Stimulated activated naive B cell treated with anti-CD40 and anti-IgM and Interleukin-4, amounts not matched to agents 10 μg/mL and 1 μg/mL and 100 μg/mL, for 72 hours (primary cell): ENCODE measurements at regions not wholly inside any gene's neighbourhood (a gene's known extent, or its start where the extent isn't known, plus 50 kb on each side); places are given as distances from the start of the nearest gene placed in this dataset.

Source experiments
- ATAC-seq, 2 donors: fragments of 150-1000 bp; cut with Tn5 transposase; replicated peaks; 2 replicates each; pipeline ENCODE4 v1.10.0; 2021; ENCODE audit warnings: moderate library complexity in 1 of 2
- DNase-seq: peaks from one replicate; pipeline ENCODE4 v3.0.0; 2021
- H3K27ac Mint-ChIP-seq: one replicate; pipeline ENCODE4 v1.8.0; 2022; ENCODE audit warnings: mild to moderate bottlenecking, mixed read lengths
- H3K27me3 Mint-ChIP-seq, 2 donors: one replicate each; pipeline ENCODE4 v1.8.0; 2022; ENCODE audit warnings: mixed read lengths in 2 of 2
- H3K36me3 Mint-ChIP-seq, 2 donors: one replicate each; pipeline ENCODE4 v1.8.0; 2022; ENCODE audit warnings: mixed read lengths in 2 of 2, mild to moderate bottlenecking in 1 of 2
- H3K4me1 Mint-ChIP-seq, 2 donors: one replicate each; pipeline ENCODE4 v1.8.0; 2022; ENCODE audit warnings: mixed read lengths in 2 of 2, mild to moderate bottlenecking in 1 of 2
- H3K4me3 Mint-ChIP-seq, 2 donors: one replicate each; pipeline ENCODE4 v1.8.0; 2022; ENCODE audit warnings: mild to moderate bottlenecking in 2 of 2, mixed read lengths in 2 of 2, moderate library complexity in 1 of 2
- H3K9me3 Mint-ChIP-seq, 2 donors: one replicate each; pipeline ENCODE4 v1.8.0; 2022; ENCODE audit warnings: mixed read lengths in 2 of 2, mild to moderate bottlenecking in 1 of 2

DNA sequence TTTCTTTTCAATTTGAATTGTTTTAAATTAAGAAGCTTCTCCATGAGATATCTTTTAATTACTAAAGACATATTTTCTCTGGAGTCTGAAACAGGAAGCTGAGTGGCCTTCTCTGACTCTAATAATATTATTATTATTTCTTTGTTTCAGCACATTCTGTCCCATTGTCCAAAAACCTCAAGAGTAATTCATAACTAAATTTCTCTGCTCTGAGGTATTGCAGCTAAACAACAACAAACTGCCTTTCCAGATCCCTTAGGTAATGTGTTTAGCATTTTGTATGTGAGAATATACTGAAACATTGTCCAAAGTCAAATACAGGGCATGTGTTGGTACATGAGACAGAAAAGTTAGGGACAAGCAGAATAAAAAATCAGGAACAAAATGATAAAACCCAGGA is 199.0 kb upstream of the FAR2 start:
- no peaks in the 10 kb centered on the region for H3K36me3 Mint-ChIP-seq
- DNase-seq (no peak), ATAC-seq (no peak)
- H3K27me3 Mint-ChIP-seq: no peaks in the 10 kb centered on the region
- H3K9me3 Mint-ChIP-seq: peaks cover 0 to 1% of the 10 kb centered on the region in 2 donors
- no peak overlapping the region for H3K4me3 Mint-ChIP-seq
- H3K4me1 Mint-ChIP-seq: no peaks in the 10 kb centered on the region
- no peak overlapping the region for H3K27ac Mint-ChIP-seq

DNA sequence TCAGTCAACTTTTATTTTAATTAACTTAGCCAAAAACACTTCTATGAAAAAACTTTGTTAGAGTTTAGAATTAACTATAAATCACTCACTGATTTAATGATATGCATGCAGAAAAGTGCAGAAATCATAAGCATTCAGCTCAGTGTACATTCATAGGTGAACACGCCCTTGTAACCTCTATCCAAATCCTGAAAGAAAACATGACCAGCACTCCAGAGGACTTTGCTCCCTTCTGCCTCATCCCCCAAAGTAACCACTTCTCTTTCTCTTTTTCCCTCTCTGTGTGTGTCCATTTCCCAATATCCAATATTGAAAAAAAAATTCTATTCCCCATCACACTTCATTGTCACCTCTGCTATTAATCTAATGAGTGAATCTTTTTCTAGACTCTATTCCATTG is 197.1 kb upstream of the FAR2 start:
- H3K4me1 Mint-ChIP-seq: no peaks in the 10 kb centered on the region
- no peak for DNase-seq
- ATAC-seq: no peak
- peaks cover 0 to 1% of the 10 kb centered on the region in 2 donors for H3K9me3 Mint-ChIP-seq
- no peaks in the 10 kb centered on the region for H3K36me3 Mint-ChIP-seq
- no peaks in the 10 kb centered on the region for H3K27me3 Mint-ChIP-seq
- no peak overlapping the region for H3K27ac Mint-ChIP-seq
- H3K4me3 Mint-ChIP-seq: no peak overlapping the region

DNA sequence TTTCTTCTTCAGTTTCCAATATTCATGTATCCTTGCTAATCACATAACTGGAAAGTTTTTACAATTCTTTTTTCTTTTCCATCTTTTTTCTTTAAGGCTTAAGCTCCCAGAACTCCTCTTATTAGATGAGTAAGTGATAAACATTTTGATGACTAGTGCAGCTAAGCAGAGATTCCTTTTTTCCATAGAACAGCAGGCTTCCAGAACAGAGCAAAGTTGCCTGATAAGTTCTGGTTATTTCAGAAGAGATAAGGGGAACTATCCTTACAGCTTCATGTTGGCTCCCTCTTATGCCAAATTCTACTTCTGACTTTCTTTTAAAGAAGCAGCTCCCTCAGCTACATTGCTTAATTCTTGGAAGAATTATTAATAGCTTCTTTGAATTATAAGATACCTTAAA is 194.7 kb upstream of the FAR2 start:
- H3K9me3 Mint-ChIP-seq: peaks cover 0 to 3% of the 10 kb centered on the region in 2 donors
- H3K27ac Mint-ChIP-seq: no peak overlapping the region
- no peaks in the 10 kb centered on the region for H3K36me3 Mint-ChIP-seq
- no peaks in the 10 kb centered on the region for H3K4me1 Mint-ChIP-seq
- no peak for DNase-seq
- ATAC-seq: no peak
- H3K27me3 Mint-ChIP-seq: no peaks in the 10 kb centered on the region
- H3K4me3 Mint-ChIP-seq: no peak overlapping the region

DNA sequence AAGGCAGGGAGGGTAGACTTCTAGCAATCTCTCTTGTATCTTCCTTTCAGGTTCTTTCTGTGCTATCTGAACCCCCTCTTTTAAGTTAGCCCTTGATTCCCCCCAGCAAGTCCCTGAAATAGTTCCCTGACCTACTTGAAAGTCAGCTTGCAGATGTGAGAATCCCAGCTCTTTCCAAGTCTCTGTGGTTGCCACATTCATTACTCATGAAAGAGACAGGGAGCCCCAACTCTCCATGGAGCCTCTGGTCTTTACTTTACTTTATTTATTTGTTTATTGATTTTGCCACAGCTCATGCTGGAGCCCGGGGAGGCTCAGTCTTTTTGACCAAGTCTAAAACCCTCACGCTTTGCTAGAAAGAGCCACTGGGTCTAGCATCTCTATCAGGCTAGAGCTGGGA is 193.6 kb upstream of the FAR2 start:
- Mint-ChIP-seq H3K4me3 (no peak overlapping the region), H3K9me3 (peaks cover 0 to 3% of the 10 kb centered on the region in 2 donors), H3K4me1 (no peaks in the 10 kb centered on the region), H3K36me3 (no peaks in the 10 kb centered on the region), H3K27me3 (no peaks in the 10 kb centered on the region), H3K27ac (no peak overlapping the region)
- ATAC-seq (no peak), DNase-seq (no peak)

DNA sequence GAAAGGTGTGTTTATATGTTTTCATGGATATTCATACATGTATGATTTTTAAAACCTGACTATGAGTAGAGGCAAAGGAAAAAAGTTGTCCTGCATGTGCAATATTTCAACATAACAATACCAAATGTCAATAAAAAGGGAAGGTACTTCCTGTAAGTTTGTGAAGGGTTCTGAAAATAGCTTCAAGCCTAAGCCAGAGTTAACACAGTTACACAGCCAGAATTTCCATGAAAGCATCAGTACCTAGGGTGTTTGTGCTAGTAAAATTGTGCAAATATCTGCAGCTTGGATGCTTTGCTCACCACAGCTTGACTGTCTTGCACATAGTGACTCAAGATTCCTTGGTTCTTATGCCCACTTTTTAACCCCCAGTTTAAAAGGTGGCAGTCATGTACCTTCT is 193.1 kb upstream of the FAR2 start:
- no peak overlapping the region for H3K4me3 Mint-ChIP-seq
- DNase-seq: no peak
- H3K36me3 Mint-ChIP-seq: no peaks in the 10 kb centered on the region
- H3K4me1 Mint-ChIP-seq: no peaks in the 10 kb centered on the region
- no peaks in the 10 kb centered on the region for H3K27me3 Mint-ChIP-seq
- no peak overlapping the region for H3K27ac Mint-ChIP-seq
- H3K9me3 Mint-ChIP-seq: peaks cover 0 to 2% of the 10 kb centered on the region in 2 donors
- no peak for ATAC-seq

DNA sequence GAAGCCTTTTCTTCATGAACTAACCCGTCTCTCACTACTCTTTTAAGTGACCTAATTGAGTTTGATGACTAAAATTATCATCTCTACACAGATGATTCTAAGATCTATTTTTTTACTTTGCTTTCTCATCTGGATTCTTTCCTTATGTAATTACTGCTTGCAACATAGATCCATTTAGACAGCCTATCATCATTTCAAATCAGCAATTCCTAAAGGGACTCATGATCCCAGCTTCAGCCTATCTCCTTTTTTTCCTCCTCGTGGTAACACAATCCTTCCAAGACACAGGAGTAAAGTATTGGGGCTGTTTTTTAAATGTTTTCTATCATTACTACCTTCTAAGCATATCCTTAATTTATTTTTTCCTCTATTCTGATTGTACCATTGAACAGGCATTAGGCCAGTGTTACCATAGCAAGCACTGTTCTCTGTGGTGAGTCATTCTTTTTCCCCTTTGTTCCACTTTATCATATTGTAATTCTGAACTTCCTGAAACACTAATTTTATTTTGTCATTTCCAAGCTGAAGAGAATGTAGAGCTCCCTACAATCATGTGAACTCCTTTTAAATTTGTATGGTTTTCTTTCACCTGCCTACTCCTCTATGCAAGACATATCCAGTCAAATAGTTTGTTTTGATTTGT is 190.4 kb upstream of the FAR2 start:
- H3K4me1 Mint-ChIP-seq: no peaks in the 10 kb centered on the region
- H3K27me3 Mint-ChIP-seq: peaks cover 0 to 3% of the 10 kb centered on the region in 2 donors
- no peak for ATAC-seq
- H3K36me3 Mint-ChIP-seq: no peaks in the 10 kb centered on the region
- peaks cover 0 to 2% of the 10 kb centered on the region in 2 donors for H3K9me3 Mint-ChIP-seq
- no peak overlapping the region for H3K27ac Mint-ChIP-seq
- H3K4me3 Mint-ChIP-seq: no peak overlapping the region
- no peak for DNase-seq

DNA sequence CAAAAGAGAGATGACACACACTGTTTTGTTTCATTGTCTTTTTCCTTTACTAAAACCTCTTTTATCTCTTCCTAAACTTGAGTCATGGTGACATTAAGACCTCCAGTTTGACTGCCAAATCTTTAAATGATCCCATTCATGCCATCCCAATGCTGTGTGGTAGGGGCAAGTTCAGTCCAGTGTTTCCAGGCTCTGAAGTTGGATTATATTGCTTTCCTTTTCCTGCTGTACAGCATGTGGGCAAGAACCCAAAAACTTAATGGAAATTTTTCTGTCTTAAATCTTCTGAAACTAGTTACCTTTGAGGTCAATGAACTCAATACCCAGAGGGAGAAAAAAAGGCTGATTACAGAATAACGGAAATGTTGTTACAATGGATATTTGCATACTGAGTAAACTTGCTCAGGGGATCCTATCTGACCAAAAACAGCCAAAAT is 187.1 kb upstream of the FAR2 start:
- no peak overlapping the region for H3K4me3 Mint-ChIP-seq
- DNase-seq (no peak), ATAC-seq (no peak)
- H3K27me3 Mint-ChIP-seq: peaks cover 3 to 6% of the 10 kb centered on the region in 2 donors
- H3K27ac Mint-ChIP-seq: no peak overlapping the region
- no peaks in the 10 kb centered on the region for H3K4me1 Mint-ChIP-seq
- H3K9me3 Mint-ChIP-seq: peaks cover 0 to 2% of the 10 kb centered on the region in 2 donors
- H3K36me3 Mint-ChIP-seq: no peaks in the 10 kb centered on the region

DNA sequence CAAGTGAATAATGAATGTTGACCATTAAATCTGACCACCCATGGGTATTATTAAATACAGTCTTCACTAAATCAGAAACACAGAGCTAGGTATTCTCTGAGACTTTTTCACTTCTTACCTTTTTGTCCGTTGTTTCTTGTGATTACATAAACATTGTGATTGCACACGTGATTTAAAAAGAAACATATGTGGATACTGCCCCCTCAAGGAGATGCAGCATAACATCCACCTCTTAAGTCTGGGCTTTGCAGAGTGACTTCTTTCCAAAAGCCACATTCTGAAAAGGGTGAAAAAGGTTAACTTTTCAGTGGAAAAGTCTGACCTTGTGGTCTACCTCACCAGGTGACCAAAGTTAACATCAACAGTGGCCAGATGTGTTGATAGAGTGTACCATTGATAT is 185.5 kb upstream of the FAR2 start:
- DNase-seq (no peak), ATAC-seq (no peak)
- H3K4me1 Mint-ChIP-seq: no peaks in the 10 kb centered on the region
- no peaks in the 10 kb centered on the region for H3K36me3 Mint-ChIP-seq
- no peak overlapping the region for H3K27ac Mint-ChIP-seq
- H3K4me3 Mint-ChIP-seq: no peak overlapping the region
- H3K27me3 Mint-ChIP-seq: peaks cover 3 to 6% of the 10 kb centered on the region in 2 donors
- H3K9me3 Mint-ChIP-seq: peaks cover 0 to 2% of the 10 kb centered on the region in 2 donors

DNA sequence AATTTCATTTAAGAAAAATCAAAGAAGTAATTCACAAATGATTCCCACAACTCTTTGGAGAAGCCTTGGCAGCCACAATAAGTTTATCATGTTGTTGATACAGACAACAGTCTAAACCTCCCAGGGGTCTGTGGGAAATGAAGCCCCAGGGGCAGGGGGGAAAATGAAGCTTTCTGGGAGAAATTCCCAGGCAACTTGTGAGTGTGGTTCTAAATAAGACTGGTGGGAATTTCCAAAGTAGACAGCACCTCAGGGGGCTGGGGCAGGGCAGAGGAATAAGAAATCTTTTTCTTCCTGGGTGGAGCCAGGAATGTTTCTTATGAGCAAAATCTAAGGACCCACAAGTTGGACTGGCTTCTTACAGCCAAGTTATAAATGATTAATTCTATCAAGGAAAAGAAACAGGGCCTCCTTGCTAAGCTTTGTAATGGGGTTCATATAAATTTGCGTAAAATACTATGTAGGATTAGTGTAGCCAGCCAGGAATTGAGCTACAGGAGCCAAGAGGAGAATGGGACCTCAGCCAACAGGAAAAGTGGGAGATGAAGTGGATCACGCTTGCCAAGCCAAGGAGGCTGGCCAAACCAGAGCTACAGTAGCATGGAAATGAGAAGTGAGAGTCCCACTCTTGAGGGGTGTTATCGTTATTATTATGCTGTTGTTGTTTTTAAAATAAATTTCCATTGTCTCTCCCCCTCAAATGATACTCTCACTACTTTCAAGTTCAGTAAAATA is 182.9 kb upstream of the FAR2 start:
- DNase-seq: no peak
- Mint-ChIP-seq H3K4me3 (no peak overlapping the region), H3K27me3 (peaks cover 6% of the 10 kb centered on the region in 2 donors), H3K27ac (no peak overlapping the region), H3K36me3 (no peaks in the 10 kb centered on the region), H3K4me1 (no peaks in the 10 kb centered on the region), H3K9me3 (peaks cover 0 to 4% of the 10 kb centered on the region in 2 donors)
- no peak for ATAC-seq

DNA sequence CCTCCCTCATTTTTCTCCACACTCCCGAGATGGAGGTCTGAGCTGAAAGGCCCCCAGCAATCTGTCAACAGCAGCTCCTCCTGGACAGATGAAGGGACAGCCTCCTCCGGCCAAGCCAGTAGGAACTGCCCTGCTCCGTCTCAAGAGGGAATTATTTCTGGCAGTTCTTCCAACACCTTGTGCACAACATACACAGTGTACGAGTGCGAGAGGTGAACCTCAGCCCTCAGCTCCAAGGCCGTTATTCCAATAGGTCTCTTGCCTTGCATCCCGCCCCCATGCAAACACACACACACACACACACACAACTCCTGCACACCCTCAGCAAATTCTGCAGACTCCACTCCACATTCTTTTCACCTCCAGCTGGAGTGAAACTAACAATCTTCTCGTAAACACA is 181.7 kb upstream of the FAR2 start:
- no peak for DNase-seq
- Mint-ChIP-seq H3K9me3 (peaks cover 0 to 4% of the 10 kb centered on the region in 2 donors), H3K4me1 (no peaks in the 10 kb centered on the region), H3K27ac (no peak overlapping the region), H3K36me3 (no peaks in the 10 kb centered on the region), H3K27me3 (peaks cover 6% of the 10 kb centered on the region in 2 donors), H3K4me3 (no peak overlapping the region)
- no peak for ATAC-seq

DNA sequence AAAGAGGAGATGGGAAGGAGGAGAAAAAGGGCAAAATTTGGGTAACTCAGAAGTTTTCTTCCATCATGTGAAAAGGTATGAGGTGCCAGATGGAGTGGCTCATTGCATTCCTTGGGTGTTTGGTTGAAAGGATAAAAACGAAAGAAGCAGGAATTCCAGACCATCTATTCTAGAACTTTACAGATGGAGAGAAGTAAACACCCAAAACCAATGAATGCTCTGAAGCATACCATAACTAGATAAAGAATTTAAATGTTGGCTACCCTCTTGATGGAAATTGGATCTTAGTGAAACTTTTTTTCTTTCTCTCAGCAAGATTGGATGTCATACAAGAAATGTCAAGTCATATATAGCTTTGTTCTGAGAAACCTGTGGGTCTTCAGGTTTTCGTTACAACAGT is 175.6 kb upstream of the FAR2 start:
- H3K9me3 Mint-ChIP-seq: peaks cover under 1 to 4% of the 10 kb centered on the region in 2 donors
- H3K36me3 Mint-ChIP-seq: no peaks in the 10 kb centered on the region
- ATAC-seq (no peak), DNase-seq (no peak)
- no peak overlapping the region for H3K4me3 Mint-ChIP-seq
- peaks cover 0 to 3% of the 10 kb centered on the region in 2 donors for H3K27me3 Mint-ChIP-seq
- H3K27ac Mint-ChIP-seq: no peak overlapping the region
- no peaks in the 10 kb centered on the region for H3K4me1 Mint-ChIP-seq

DNA sequence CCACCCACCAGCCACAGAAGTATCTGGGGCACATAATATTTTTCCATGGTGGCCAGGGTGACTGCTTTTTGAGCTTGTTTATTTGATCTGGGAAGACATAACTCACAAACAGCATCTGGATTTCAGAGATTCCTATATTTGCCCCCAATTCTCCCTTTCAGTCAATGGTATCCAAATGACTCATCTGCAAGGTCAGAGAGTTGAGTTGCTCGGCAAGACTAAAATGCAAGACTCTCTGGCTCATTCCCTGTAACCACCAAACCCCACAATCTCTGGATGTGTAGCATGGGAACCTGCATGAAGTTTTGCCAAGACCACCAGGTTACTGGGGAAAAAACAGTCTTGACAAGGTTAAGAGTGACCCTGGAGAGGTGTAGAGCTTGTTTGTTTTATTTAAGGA is 174.9 kb upstream of the FAR2 start:
- Mint-ChIP-seq H3K4me1 (no peaks in the 10 kb centered on the region), H3K27ac (no peak overlapping the region), H3K4me3 (no peak overlapping the region), H3K9me3 (peaks cover 4 to 5% of the 10 kb centered on the region in 2 donors), H3K36me3 (no peaks in the 10 kb centered on the region), H3K27me3 (peaks cover 0 to 3% of the 10 kb centered on the region in 2 donors)
- ATAC-seq (no peak), DNase-seq (no peak)

DNA sequence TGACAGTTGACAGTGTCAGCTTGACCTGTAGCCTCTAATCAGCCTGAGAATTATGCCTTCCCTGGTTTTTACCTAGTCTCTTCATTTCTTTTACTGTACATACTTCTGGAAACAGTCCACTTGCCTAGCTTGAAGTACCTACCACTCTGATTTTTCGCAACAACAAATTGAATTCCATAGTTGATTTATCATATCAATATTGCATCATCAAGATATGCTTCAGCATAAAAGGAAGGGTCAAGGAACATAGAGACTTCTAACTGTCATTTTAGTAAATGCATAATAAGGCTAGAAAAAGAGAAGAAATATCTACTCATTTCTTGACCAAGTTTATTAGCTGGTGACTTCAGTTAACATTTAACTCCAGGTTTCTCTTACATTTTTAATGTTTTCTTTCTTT is 174.2 kb upstream of the FAR2 start:
- Mint-ChIP-seq H3K27me3 (peaks cover 0 to 3% of the 10 kb centered on the region in 2 donors), H3K4me3 (no peak overlapping the region), H3K4me1 (no peaks in the 10 kb centered on the region), H3K9me3 (peaks cover 4 to 5% of the 10 kb centered on the region in 2 donors), H3K27ac (no peak overlapping the region), H3K36me3 (no peaks in the 10 kb centered on the region)
- no peak for DNase-seq
- no peak for ATAC-seq

DNA sequence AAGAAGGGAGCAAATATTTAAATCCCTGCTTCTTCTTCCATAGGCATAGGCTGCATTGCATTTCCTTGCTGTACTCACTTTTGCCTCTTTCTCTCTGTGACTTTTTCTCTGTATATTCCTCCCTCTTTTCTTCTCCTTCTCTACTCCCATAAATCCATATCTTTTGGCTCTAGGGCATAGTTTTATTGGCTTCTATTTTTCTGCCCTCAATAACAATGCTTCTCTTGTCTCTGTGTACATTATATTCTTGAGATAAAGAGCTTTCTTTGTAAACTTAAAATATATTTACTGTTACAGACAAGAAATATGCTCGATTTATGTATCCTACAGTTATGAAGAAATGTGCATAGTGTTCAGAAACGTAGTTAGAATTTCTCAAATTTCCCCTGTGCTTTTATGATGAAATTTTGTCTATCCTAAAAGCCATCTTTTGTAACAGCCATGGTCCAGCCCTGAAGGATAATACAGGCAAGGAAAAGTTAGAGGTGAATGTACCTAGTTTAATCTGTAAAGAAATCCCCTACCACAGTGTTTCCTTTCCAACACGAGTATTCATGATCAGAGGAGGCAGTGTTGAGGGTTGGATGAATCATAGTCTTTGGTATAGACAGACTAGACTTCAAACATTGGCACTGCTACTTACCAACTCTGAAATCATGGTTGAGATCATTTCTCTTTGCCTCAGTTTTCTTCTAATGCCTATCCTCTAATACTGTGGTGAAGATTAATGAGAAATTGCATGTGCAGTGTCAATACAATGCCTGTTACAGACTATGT is 173.3 kb upstream of the FAR2 start:
- no peak overlapping the region for H3K27ac Mint-ChIP-seq
- no peaks in the 10 kb centered on the region for H3K4me1 Mint-ChIP-seq
- ATAC-seq (no peak), DNase-seq (no peak)
- no peak overlapping the region for H3K4me3 Mint-ChIP-seq
- H3K9me3 Mint-ChIP-seq: peaks cover 0 to 5% of the 10 kb centered on the region in 2 donors
- H3K27me3 Mint-ChIP-seq: peaks cover 0 to 6% of the 10 kb centered on the region in 2 donors
- no peaks in the 10 kb centered on the region for H3K36me3 Mint-ChIP-seq

DNA sequence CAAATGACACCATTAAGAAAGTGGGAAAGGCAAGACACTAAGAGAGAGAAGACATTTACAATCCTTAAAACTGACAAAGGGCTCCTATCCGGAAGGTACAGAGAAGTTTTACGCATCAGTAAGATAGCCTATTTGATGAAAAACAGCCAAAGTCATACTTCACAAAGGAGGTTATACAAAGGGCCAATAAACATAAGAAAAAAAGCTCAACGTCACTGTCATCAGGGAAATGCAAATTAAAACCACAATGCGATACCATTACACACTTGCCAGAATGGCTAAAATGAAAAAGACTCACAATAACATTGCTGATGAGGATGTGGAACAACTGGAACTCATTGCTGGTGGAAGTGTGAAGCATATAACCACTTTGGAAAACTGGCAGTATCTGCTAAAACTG is 168.6 kb upstream of the FAR2 start:
- Mint-ChIP-seq H3K27ac (no peak overlapping the region), H3K4me1 (no peaks in the 10 kb centered on the region), H3K27me3 (peaks cover 3 to 11% of the 10 kb centered on the region in 2 donors), H3K4me3 (no peak overlapping the region), H3K9me3 (peaks cover 0 to 5% of the 10 kb centered on the region in 2 donors), H3K36me3 (no peaks in the 10 kb centered on the region)
- no peak for ATAC-seq
- no peak for DNase-seq
